C4-2B (cell line): ENCODE measurements at regions not wholly inside any gene's neighbourhood (a gene's known extent, or its start where the extent isn't known, plus 50 kb on each side); places are given as distances from the start of the nearest gene placed in this dataset.

Experiments used
- ZFX ChIP-seq: fragments of 450-650 bp; IDR thresholded peaks from 2 replicates; pipeline ENCODE4 v1.6.1; 2017
- TF ChIP-seq, protein P1 (sequence below): fragments of 450-650 bp; conservative IDR thresholded peaks from 2 replicates; pipeline ENCODE4 v1.5.1; 2017; ENCODE audit warnings: mild to moderate bottlenecking

GRCh38 chr16:47815655-47816054 lies 340.1 kb downstream of the ABCC12 start:
- TF ChIP-seq, protein P1, sequence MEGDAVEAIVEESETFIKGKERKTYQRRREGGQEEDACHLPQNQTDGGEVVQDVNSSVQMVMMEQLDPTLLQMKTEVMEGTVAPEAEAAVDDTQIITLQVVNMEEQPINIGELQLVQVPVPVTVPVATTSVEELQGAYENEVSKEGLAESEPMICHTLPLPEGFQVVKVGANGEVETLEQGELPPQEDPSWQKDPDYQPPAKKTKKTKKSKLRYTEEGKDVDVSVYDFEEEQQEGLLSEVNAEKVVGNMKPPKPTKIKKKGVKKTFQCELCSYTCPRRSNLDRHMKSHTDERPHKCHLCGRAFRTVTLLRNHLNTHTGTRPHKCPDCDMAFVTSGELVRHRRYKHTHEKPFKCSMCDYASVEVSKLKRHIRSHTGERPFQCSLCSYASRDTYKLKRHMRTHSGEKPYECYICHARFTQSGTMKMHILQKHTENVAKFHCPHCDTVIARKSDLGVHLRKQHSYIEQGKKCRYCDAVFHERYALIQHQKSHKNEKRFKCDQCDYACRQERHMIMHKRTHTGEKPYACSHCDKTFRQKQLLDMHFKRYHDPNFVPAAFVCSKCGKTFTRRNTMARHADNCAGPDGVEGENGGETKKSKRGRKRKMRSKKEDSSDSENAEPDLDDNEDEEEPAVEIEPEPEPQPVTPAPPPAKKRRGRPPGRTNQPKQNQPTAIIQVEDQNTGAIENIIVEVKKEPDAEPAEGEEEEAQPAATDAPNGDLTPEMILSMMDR = no peak
- TF ChIP-seq ZFX = no peak
